GM19240 (cell line): ENCODE measurements at regions not wholly inside any gene's neighbourhood (a gene's known extent, or its start where the extent isn't known, plus 50 kb on each side); places are given as distances from the start of the nearest gene placed in this dataset.

ENCODE experiments used
- DNase-seq: peaks from one replicate; pipeline ENCODE4 v3.0.0; 2011; ENCODE audit warnings: low spot score; ENCODE audit not compliant: insufficient read length

DNA sequence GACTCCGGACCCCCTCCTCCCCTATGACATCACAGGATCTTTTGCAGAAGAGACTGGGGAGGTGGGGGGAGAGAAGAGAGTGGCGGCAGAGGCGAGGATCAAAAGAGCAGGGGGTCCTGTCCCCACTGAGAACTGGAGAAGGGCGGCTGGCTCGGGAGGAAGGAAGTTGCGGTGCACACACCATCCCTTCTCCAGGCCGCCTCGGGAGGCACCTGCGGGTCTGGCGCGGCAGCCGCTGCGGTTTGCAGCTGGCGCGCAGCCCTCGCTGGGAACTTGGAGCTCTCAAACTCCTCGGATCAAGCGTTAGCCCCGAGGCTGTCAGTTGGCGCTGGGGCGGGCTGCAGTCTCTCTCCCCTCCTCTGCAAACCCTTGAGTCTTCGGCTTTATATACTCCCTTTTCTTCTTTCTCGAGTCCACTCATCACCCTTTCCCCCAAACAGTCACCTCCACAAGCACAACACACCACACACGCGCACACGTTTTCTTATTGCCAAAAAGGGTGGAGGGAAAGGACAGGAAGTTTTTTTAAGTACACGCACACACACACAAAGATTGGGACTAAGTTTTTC lies 180.7 kb downstream of the TBXT start:
- DNase-seq: no peak

DNA sequence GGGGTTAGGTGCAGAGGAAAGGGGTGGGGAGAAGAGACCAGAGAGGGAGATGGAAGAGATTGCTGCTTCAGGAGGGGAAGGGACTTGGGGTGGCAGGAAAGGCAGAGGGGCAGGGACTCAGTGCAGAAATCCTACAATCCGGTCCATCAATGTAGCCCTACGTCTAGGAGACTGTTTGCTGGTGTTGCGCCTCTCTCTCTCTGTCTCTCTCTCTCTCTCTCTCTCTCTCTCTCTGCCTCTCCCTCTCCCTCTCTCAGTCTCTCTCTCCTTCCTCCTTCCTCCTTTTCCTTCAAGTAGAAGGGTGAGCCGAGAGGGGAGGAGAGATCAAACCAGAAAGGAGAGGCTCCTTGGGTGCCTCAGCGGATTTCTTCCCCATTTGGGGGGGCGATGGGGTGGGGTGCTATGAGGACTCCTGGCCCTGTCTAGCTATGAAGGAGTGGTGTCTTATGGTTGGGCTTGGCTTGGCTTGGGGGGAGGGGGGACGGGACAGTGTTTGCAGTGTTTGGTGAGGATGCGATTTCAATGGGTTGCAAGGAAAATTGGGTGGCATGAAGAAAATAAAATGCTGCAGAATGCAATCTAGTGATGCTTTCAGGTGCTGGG lies 181.2 kb downstream of the TBXT start:
- no peak for DNase-seq

DNA sequence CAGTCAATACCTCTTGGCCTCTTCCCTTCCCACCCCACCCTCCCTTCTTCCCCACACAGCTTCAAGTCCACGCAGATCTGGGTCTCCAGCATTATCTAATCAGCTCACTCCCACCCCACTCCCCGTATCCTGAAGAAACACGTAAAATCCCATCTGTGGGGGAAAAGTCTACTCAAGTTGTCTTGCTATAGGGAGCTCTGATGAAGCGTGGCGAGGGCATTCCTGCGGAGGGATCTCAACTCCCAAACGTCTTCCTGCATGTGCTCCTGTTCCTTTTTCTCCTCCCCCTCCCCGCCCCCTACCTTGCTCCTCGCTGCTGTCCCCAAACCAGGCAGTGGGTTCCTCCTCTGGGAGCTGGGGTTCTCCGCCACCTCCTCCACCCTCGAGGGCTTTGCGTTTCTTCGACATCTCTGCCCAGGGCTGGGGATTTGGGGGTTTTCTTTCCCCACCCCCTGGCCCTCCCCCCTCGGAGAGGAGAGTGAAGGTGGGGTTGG lies 181.8 kb downstream of the TBXT start:
- DNase-seq: no peak

DNA sequence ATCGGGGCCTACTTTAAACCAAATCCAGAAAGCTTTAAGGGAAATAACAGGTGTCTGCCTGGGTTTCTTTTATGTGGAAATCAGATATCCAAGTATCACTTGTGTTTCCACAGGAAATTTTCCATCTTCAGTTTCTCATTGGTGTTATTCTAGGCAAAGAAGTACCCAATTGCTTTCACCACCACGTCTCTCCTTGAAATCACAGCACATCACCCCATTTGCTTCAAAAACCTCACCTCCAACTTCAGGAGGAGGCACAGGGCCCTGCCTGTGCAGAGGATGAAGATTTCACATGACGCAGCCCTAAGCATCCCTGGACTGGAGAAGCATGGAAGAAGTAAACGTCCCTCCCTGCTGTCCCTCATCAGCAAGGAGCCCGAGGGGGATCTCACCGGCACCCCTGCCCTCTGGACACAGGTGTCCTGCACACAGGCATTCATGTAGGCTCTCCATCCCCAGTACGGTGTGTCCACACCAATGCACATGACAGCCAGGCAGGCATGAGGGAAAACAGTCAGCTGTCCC lies 182.3 kb downstream of the TBXT start:
- no peak for DNase-seq

- DNase-seq: no peak
Observed at GRCh38 chr6:165984729-165985275, 182.8 kb downstream of the TBXT start.

DNA sequence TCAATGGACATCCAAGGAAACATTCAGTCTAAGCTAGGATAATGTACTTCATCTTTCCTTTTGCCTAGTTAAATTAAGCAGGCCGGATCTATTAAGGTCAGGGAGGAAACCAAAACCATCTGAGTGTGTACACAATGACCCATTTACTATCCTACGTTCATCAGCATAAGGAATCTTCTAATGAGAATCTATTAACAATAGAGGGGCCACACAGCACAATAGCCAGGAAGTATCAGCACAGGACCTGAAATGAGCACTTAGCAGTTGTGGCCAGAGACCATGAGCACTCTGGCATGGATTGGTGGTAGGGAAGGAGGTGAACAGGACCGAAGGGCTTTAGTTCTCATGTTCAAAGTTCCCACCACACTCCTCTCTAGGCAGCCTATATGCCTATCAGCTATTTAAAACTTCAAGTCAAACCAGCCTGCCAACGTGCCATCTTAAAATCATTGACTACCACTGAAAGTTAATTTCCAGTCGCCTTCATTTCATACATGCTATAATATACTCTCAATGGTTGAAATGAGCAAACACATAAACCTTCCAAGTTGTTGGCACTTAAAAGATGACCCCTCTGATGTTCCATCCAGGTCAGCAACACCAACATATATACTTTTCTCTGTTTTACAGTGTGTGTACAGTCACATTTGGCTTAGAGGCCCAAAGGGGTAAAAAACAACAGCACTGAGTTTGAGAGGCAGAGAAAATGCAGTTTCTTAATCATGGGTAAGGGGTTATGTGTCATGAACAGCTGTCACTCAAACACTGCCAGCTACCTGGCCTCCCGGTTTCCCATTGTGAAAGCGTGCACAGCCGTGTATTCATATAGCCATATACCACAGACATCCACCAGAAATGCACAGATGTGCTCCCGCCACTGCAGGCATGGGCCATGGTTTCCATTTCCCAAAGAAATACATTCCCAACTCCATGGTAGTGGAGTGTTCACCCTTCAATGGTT lies 184.3 kb downstream of the TBXT start:
- DNase-seq: no peak

- no peak for DNase-seq
Observed at GRCh38 chr6:165978476-165978875, 189.2 kb downstream of the TBXT start.

- no peak for DNase-seq
Observed at GRCh38 chr6:165976684-165977083, 191.0 kb downstream of the TBXT start.

DNA sequence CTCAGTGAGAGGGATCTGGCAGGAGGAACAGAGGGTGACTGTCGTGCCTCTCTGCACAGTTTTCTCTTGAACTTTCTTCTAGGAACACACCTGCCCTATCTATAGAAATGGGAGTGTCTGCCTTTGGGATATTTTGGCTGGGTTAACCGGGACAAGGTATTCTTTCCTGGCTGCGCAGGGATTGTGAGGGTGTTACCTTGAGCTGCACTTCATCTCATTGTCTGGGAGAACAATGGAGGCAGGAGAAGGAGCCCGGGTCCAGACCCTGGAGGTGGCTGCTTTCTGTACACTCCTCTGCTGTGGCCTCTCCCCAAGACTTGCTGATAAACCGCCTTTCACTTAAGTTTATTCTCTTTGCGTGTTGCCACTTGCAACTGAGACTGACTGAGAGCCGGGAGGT lies 192.8 kb downstream of the TBXT start:
- no peak for DNase-seq

GRCh38 chr6:165973473-165973872 lies 194.2 kb downstream of the TBXT start:
- no peak for DNase-seq

GRCh38 chr6:165972139-165972802 lies 195.4 kb downstream of the TBXT start:
- DNase-seq: no peak

- DNase-seq: no peak
Observed at GRCh38 chr6:165971202-165971601, 196.4 kb downstream of the TBXT start.

DNA sequence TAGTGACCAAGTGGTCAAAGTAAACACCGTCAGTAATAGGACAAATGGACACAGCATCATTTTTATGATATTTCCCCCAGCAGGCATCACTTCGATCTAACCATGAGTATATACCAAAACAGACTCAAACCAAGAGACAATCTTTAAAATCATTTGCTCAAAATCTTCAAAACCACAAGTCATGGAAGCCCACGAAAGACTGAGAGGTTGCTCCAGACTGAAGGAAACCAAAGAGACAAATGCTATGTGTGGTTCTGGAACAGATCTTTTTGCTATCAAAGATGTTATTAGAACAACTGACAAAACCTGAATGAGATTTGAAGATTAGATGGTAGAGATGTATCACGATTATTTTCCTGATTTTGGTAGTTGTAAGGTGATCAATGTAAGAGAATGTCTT lies 197.7 kb downstream of the TBXT start:
- DNase-seq: no peak

- DNase-seq: no peak
Observed at GRCh38 chr6:165969184-165969583, 198.5 kb downstream of the TBXT start.

- no peak for DNase-seq
Observed at GRCh38 chr6:165968408-165968807, 199.2 kb downstream of the TBXT start.

DNA sequence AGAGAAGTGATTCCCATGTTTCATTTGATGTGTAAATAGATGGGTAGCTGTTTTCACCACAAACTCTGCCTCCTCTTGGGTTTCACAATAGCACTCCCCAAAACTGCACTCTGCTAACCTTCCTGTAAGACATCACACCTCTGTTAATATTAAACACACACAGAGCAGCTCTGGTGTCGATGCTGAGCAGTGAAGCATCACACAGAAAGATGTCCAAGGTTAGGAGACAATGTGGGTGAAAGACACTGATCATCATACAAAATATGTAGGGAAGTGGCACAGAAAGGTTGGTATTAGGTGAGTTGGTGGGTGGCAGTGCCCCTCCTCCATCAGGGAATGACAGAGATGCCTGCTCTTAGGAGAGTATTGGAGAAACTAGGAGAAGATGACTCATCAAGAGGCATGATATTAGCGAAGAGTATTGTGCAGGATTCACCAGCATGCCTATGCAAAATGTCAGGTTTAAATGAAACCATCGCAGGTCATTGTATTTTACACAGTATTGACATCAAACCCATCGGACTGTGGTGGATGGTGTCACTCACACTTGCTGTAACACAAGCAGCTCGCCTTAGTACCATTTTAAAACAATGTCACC lies 199.7 kb downstream of the TBXT start:
- no peak for DNase-seq

- DNase-seq: no peak
Observed at GRCh38 chr6:165963750-165964149, 203.9 kb downstream of the TBXT start.

- no peak for DNase-seq
Observed at GRCh38 chr6:165962366-165962765, 205.3 kb downstream of the TBXT start.

- DNase-seq: no peak
Observed at GRCh38 chr6:165961233-165961632, 206.4 kb downstream of the TBXT start.

- no peak for DNase-seq
Observed at GRCh38 chr6:165960695-165961094, 207.0 kb downstream of the TBXT start.

- no peak for DNase-seq
Observed at GRCh38 chr6:165959627-165960026, 208.0 kb downstream of the TBXT start.
